GM12878 (cell line): ENCODE measurements at regions not wholly inside any gene's neighbourhood (a gene's known extent, or its start where the extent isn't known, plus 50 kb on each side); places are given as distances from the start of the nearest gene placed in this dataset.

Experiments used
- ATAC-seq: fragments of 200-7000 bp; cut with Tn5 transposase; 3 replicates; pipeline ENCODE4 v1.9.1; 2020; ENCODE audit warnings: mild to moderate bottlenecking, moderate library complexity
- BruUV-seq: library from RNA; stranded (reverse); fragments of 400-500 nt; replicated peaks from 2 replicates; lab custom pipeline; 2021; lab: Mats Ljungman, UMichigan
- CTCF ChIA-PET: fragments of 300-600 bp; sonication (Branson Sonifier 250); formaldehyde crosslinking; extraction: SDS; loops from one replicate; lab custom pipeline; 2021; ENCODE audit warnings: inconsistent platforms; lab: Yijun Ruan, JAX
- POLR2A ChIA-PET: fragments of 350-600 bp; formaldehyde crosslinking; extraction: SDS; loops from one replicate; lab custom pipeline; 2021; ENCODE audit warnings: inconsistent platforms; lab: Charles Lee
- RAD21 ChIA-PET: fragments of 300-600 bp; sonication (Branson Sonifier 250); formaldehyde crosslinking; loops from one replicate; lab custom pipeline; 2023; ENCODE audit warnings: antibody characterized with exemption; ENCODE audit not compliant: unreplicated experiment; lab: Charles Lee
- SMC1A ChIA-PET: fragments of 300-600 bp; sonication (Branson Sonifier 250); formaldehyde crosslinking; loops from one replicate; lab custom pipeline; 2023; ENCODE audit not compliant: unreplicated experiment, uncharacterized antibody; lab: Charles Lee
- DNase-seq: peaks from one replicate; pipeline ENCODE4 v3.0.0-alpha.2; 2011; ENCODE audit warnings: low read depth, low spot score
- FAIRE-seq: peaks from 3 replicates; lab custom pipeline; 2011; peaks lifted over from hg19 to GRCh38; lab: Jason Lieb, UNC
- H2AFZ ChIP-seq: 2 replicates; pipeline ENCODE4 v1.6.0; 2011; ENCODE audit warnings: low read depth, low read length, control low read depth; ENCODE audit not compliant: control insufficient read depth
- H3K27ac ChIP-seq: 2 replicates; pipeline ENCODE4 v1.5.1; 2011; ENCODE audit warnings: control low read depth; ENCODE audit not compliant: control insufficient read depth, insufficient read depth
- H3K27me3 ChIP-seq, 2 experiments: replicated peaks in 1 of 2; 2 replicates each; pipeline versions ENCODE4 v1.6.0 to v1.6.1; 2011; ENCODE audit warnings: low read length in 1 of 2; ENCODE audit not compliant: control insufficient read depth in 2 of 2, insufficient read depth in 2 of 2
- H3K36me3 ChIP-seq, 2 experiments: 2 replicates each; pipeline ENCODE4 v1.5.1; 2011; ENCODE audit warnings: low read length in 1 of 2; ENCODE audit not compliant: control insufficient read depth in 2 of 2, insufficient read depth in 2 of 2
- H3K4me1 ChIP-seq: 2 replicates; pipeline ENCODE4 v1.6.1; 2011; ENCODE audit warnings: mild to moderate bottlenecking, low read length, moderate library complexity, mixed read lengths; ENCODE audit not compliant: control insufficient read depth, insufficient read depth
- H3K4me2 ChIP-seq: 2 replicates; pipeline ENCODE4 v1.6.0; 2011; ENCODE audit warnings: control low read depth; ENCODE audit not compliant: control insufficient read depth, insufficient read depth
- H3K4me3 ChIP-seq: fragments of 200-600 bp; sonication (generic); 2 replicates; pipeline ENCODE4 v1.5.1; 2016
- H3K79me2 ChIP-seq: 2 replicates; pipeline ENCODE4 v1.6.0; 2011; ENCODE audit warnings: low read length; ENCODE audit not compliant: control insufficient read depth, insufficient read depth
- H3K9ac ChIP-seq: 2 replicates; pipeline ENCODE4 v1.8.0; 2011; ENCODE audit warnings: low read length, control low read depth, mixed read lengths; ENCODE audit not compliant: control insufficient read depth, insufficient read depth
- H3K9me3 ChIP-seq: replicated peaks from 3 replicates; pipeline ENCODE4 v1.5.1; 2011; ENCODE audit warnings: mild to moderate bottlenecking, low read length; ENCODE audit not compliant: control insufficient read depth, insufficient read depth
- H4K20me1 ChIP-seq: 2 replicates; pipeline ENCODE4 v1.6.0; 2011; ENCODE audit not compliant: control insufficient read depth, insufficient read depth
- BHLHE40 ChIP-seq, 2 experiments: fragments of 450-650 bp in 1 of 2; IDR thresholded peaks; 2 replicates each; pipeline ENCODE4 v1.6.1; 2011 to 2017; ENCODE audit warnings: low read depth in 2 of 2, borderline replicate concordance in 1 of 2, improper control_type of control experiment in 1 of 2, low read length in 1 of 2, mild to moderate bottlenecking in 1 of 2
- E4F1 ChIP-seq: fragments of 450-650 bp; IDR thresholded peaks from 2 replicates; pipeline ENCODE4 v1.6.1; 2018; ENCODE audit warnings: borderline replicate concordance, mild to moderate bottlenecking; ENCODE audit not compliant: partially characterized antibody
- GATAD2B ChIP-seq: fragments of 450-650 bp; conservative IDR thresholded peaks from 2 replicates; pipeline ENCODE4 v1.6.1; 2017; ENCODE audit warnings: low read depth, mild to moderate bottlenecking, moderate library complexity
- JUND ChIP-seq: IDR thresholded peaks from 2 replicates; pipeline ENCODE4 v1.6.1; 2012; ENCODE audit warnings: low read depth, mild to moderate bottlenecking, low read length, improper control_type of control experiment, moderate library complexity
- MEF2A ChIP-seq: IDR thresholded peaks from 2 replicates; pipeline ENCODE4 v1.6.1; 2011; ENCODE audit warnings: low read depth, mild to moderate bottlenecking, low read length, moderate library complexity; ENCODE audit not compliant: insufficient read depth
- MEF2B ChIP-seq: fragments of 450-650 bp; IDR thresholded peaks from 2 replicates; pipeline ENCODE4 v1.6.1; 2018; ENCODE audit warnings: mild to moderate bottlenecking, moderate library complexity; ENCODE audit not compliant: partially characterized antibody, poor library complexity, severe bottlenecking
- MTA2 ChIP-seq: fragments of 450-650 bp; IDR thresholded peaks from 2 replicates; pipeline ENCODE4 v1.6.1; 2016; ENCODE audit warnings: low read depth, mild to moderate bottlenecking, moderate library complexity
- TAF1 ChIP-seq: IDR thresholded peaks from 2 replicates; pipeline ENCODE4 v1.6.1; 2011; ENCODE audit warnings: mild to moderate bottlenecking, low read depth, low read length, borderline replicate concordance
- ZBTB11 ChIP-seq: fragments of 450-650 bp; formaldehyde crosslinking; IDR thresholded peaks from 2 replicates; pipeline ENCODE4 v1.5.0; 2022; ENCODE audit warnings: mild to moderate bottlenecking, missing genetic modification characterization
- WGBS: methylation state at CpG from one replicate; pipeline ENCODE4 v1.1.6; 2016; ENCODE audit warnings: low lambda C conversion rate; ENCODE audit not compliant: insufficient replicate concordance, insufficient coverage; ENCODE audit errors: missing lambda C conversion rate; 5-methylcytosine and 5-hydroxymethylcytosine counted together
- in situ Hi-C: fragments of 300-500 bp; cut with MboI; formaldehyde crosslinking; loops from 9 replicates; pipeline ENCODE4 v1.14.3; 2018; ENCODE audit warnings: mixed read lengths
- intact Hi-C: fragments of 100-400 bp; cut with micrococcal nuclease; formaldehyde crosslinking; loops from one replicate; pipeline ENCODE4 v1.14.2; 2022; ENCODE audit not compliant: unreplicated experiment

GRCh38 chr7:8322667-8323066 is 60.7 kb upstream of the ICA1 start:
- Histone ChIP-seq H3K27me3 (no peaks in the 10 kb centered on the region; a peak in 1 of 4 replicates), H3K79me2 (no peaks in the 10 kb centered on the region), H3K9ac (no peak overlapping the region), H3K4me2 (no peak overlapping the region), H2AFZ (no peak overlapping the region), H3K4me3 (no peak overlapping the region), H3K9me3 (no peaks in the 10 kb centered on the region), H3K4me1 (no peaks in the 10 kb centered on the region), H3K27ac (no peak overlapping the region), H3K36me3 (no peaks in the 10 kb centered on the region), H4K20me1 (no peaks in the 10 kb centered on the region)
- BruUV-seq = no TSS peak
- FAIRE-seq = no peak
- TF ChIP-seq BHLHE40 (IDR thresholded peaks at IDR 0.05; ENCODE audit: borderline replicate concordance in 1 of 2, low read depth in 2 of 2, low read length in 1 of 2) = no peak
- TF ChIP-seq E4F1 = no peak
- TF ChIP-seq JUND = no peak
- TF ChIP-seq TAF1 = no peak
- TF ChIP-seq ZBTB11 = no peak
- TF ChIP-seq GATAD2B = no peak
- no peak for TF ChIP-seq MEF2A
- no peak for TF ChIP-seq MTA2
- no peak for TF ChIP-seq MEF2B
- ChIA-PET RAD21 (no interaction called here), SMC1A (no interaction called here), POLR2A (no interaction called here), CTCF (no interaction called here)
- DNase-seq = no peak
- intact Hi-C loops (no loop called here), in situ Hi-C loops (no loop called here)
- 8% methylated on average over 1 of the region's 1 CpG for WGBS
- ATAC-seq = no peak
